ENCODE measurements at regions not wholly inside any gene's neighbourhood (a gene's known extent, or its start where the extent isn't known, plus 50 kb on each side); places are given as distances from the start of the nearest gene placed in this dataset.

DNA sequence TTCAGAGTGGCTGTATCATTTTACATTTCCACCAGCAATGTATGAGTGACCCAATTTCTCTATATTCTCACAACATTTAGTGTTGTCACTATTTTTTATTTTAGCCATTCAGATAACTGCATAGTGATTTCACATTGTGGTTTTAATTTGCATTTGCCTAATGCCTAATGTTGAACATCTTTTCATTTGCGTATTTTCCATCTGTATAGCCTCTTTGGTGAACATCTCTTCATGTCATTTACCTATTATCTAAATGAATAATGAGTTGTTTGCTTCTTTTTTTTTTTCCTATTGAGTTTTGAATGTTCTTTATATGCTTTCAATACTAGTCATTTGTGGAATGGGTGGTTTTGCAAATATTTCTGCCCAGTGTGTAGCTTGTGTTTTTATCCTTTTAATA is 120.9 kb upstream of the CPHXL start:
- no peak for TF ChIP-seq CTCF (IDR thresholded peaks at IDR 0.05; ENCODE audit: low read depth, low read length)
- TF ChIP-seq EZH2phosphoT487 (IDR thresholded peaks at IDR 0.05; ENCODE audit: low read depth): no peak

All from OCI-LY3 (cell line).